Hepatocyte (in vitro differentiated cells): ENCODE measurements at regions not wholly inside any gene's neighbourhood (a gene's known extent, or its start where the extent isn't known, plus 50 kb on each side); places are given as distances from the start of the nearest gene placed in this dataset.

Experiments used
- DNase-seq: peaks from one replicate; pipeline ENCODE4 v3.0.0-alpha.2; 2016; ENCODE audit warnings: low spot score
- H2AFZ ChIP-seq: fragments of 200-600 bp; sonication (generic); 2 replicates; pipeline ENCODE4 v1.6.0; 2016; ENCODE audit warnings: antibody characterized with exemption, mild to moderate bottlenecking
- H3K27ac ChIP-seq: fragments of 200-600 bp; sonication (generic); 2 replicates; pipeline ENCODE4 v1.5.1; 2016; ENCODE audit warnings: mild to moderate bottlenecking
- H3K27me3 ChIP-seq: fragments of 200-600 bp; sonication (generic); 2 replicates; pipeline ENCODE4 v1.6.1; 2016
- H3K36me3 ChIP-seq: fragments of 200-600 bp; sonication (generic); replicated peaks from 2 replicates; pipeline ENCODE4 v1.5.1; 2016; ENCODE audit warnings: low read depth; ENCODE audit not compliant: insufficient read depth
- H3K4me1 ChIP-seq: fragments of 200-600 bp; sonication (generic); 2 replicates; pipeline ENCODE4 v1.5.1; 2016; ENCODE audit warnings: mild to moderate bottlenecking, moderate library complexity; ENCODE audit not compliant: insufficient read depth
- H3K4me2 ChIP-seq: fragments of 200-600 bp; sonication (generic); 2 replicates; pipeline ENCODE4 v1.6.0; 2016
- H3K4me3 ChIP-seq: fragments of 200-600 bp; sonication (generic); 2 replicates; pipeline ENCODE4 v1.5.1; 2016; ENCODE audit warnings: mild to moderate bottlenecking
- H3K79me2 ChIP-seq: fragments of 200-600 bp; sonication (generic); 2 replicates; pipeline ENCODE4 v1.6.0; 2017; ENCODE audit warnings: mild to moderate bottlenecking
- H3K9me2 ChIP-seq: fragments of 200-600 bp; sonication (generic); replicated peaks from 2 replicates; pipeline ENCODE4 v1.6.0; 2017; ENCODE audit warnings: mild to moderate bottlenecking; ENCODE audit not compliant: insufficient read depth
- H3K9me3 ChIP-seq: fragments of 200-600 bp; sonication (generic); 2 replicates; pipeline ENCODE4 v1.5.1; 2016; ENCODE audit warnings: low read depth, mild to moderate bottlenecking
- H4K20me1 ChIP-seq: fragments of 200-600 bp; sonication (generic); 2 replicates; pipeline ENCODE4 v1.6.0; 2016; ENCODE audit warnings: mild to moderate bottlenecking; ENCODE audit not compliant: insufficient read depth, poor library complexity, severe bottlenecking
- CTCF ChIP-seq: fragments of 200-600 bp; sonication (generic); IDR thresholded peaks from 2 replicates; pipeline ENCODE4 v1.5.1; 2016; ENCODE audit warnings: antibody characterized with exemption, mild to moderate bottlenecking; ENCODE audit not compliant: poor library complexity
- EZH2 ChIP-seq: fragments of 200-600 bp; sonication (generic); IDR thresholded peaks from 2 replicates; pipeline ENCODE4 v1.6.1; 2016; ENCODE audit warnings: antibody characterized with exemption, mild to moderate bottlenecking, borderline replicate concordance
- EZH2phosphoT487 ChIP-seq: fragments of 200-600 bp; sonication (generic); IDR thresholded peaks from one replicate; pipeline ENCODE4 v1.6.1; 2018; ENCODE audit warnings: antibody characterized with exemption, mild to moderate bottlenecking, low read depth, moderate library complexity; ENCODE audit not compliant: unreplicated experiment, severe bottlenecking
- WGBS: methylation state at CpG from one replicate; pipeline ENCODE4 v1.1.6; 2016; ENCODE audit warnings: low lambda C conversion rate; ENCODE audit errors: missing lambda C conversion rate; 5-methylcytosine and 5-hydroxymethylcytosine counted together

- H3K4me1 ChIP-seq = peaks cover 4% of the 10 kb centered on the region
- no peaks in the 10 kb centered on the region for H3K9me3 ChIP-seq
- H3K79me2 ChIP-seq = no peaks in the 10 kb centered on the region
- H3K36me3 ChIP-seq = no peaks in the 10 kb centered on the region
- no peaks in the 10 kb centered on the region for H4K20me1 ChIP-seq
- no peak overlapping the region for H3K4me2 ChIP-seq
- WGBS = 53% methylated on average over 4 of the region's 4 CpGs
- DNase-seq = no peak
- no peak overlapping the region for H3K4me3 ChIP-seq
- no peak overlapping the region for H2AFZ ChIP-seq
- H3K27me3 ChIP-seq = no peaks in the 10 kb centered on the region
- no peak for TF ChIP-seq EZH2
- TF ChIP-seq CTCF = no peak
- no peak for TF ChIP-seq EZH2phosphoT487
- no peaks in the 10 kb centered on the region for H3K9me2 ChIP-seq
- no peak overlapping the region for H3K27ac ChIP-seq
Observed at GRCh38 chr1:208536212-208536611, 292.0 kb upstream of the PLXNA2 start.

GRCh38 chr1:208537198-208537597, 293.0 kb upstream of the PLXNA2 start:
- no peak for DNase-seq
- no peak overlapping the region for H3K4me3 ChIP-seq
- peaks cover 4% of the 10 kb centered on the region for H3K4me1 ChIP-seq
- no peaks in the 10 kb centered on the region for H3K9me2 ChIP-seq
- TF ChIP-seq EZH2phosphoT487 (no peak), EZH2 (no peak), CTCF (no peak)
- H2AFZ ChIP-seq = no peak overlapping the region
- no peaks in the 10 kb centered on the region for H4K20me1 ChIP-seq
- H3K27me3 ChIP-seq = no peaks in the 10 kb centered on the region
- no peaks in the 10 kb centered on the region for H3K79me2 ChIP-seq
- H3K36me3 ChIP-seq = no peaks in the 10 kb centered on the region
- H3K27ac ChIP-seq = no peak overlapping the region
- no peaks in the 10 kb centered on the region for H3K9me3 ChIP-seq
- H3K4me2 ChIP-seq = no peak overlapping the region
- WGBS = 68% methylated on average over 3 of the region's 3 CpGs

GRCh38 chr1:208538078-208538477, 293.9 kb upstream of the PLXNA2 start:
- Histone ChIP-seq H3K4me2 (no peak overlapping the region), H4K20me1 (no peaks in the 10 kb centered on the region), H3K27ac (no peak overlapping the region), H3K4me1 (peaks cover 4% of the 10 kb centered on the region), H3K4me3 (no peak overlapping the region), H3K79me2 (no peaks in the 10 kb centered on the region), H3K36me3 (no peaks in the 10 kb centered on the region), H3K9me3 (no peaks in the 10 kb centered on the region), H3K9me2 (no peaks in the 10 kb centered on the region), H3K27me3 (no peaks in the 10 kb centered on the region), H2AFZ (no peak overlapping the region)
- TF ChIP-seq CTCF (no peak), EZH2phosphoT487 (no peak), EZH2 (no peak)
- no peak for DNase-seq
- 94% methylated on average over 7 of the region's 7 CpGs for WGBS

GRCh38 chr1:208538587-208538986, 294.4 kb upstream of the PLXNA2 start:
- no peaks in the 10 kb centered on the region for H4K20me1 ChIP-seq
- WGBS = 97% methylated on average over 5 of the region's 5 CpGs
- no peak overlapping the region for H3K27ac ChIP-seq
- no peaks in the 10 kb centered on the region for H3K79me2 ChIP-seq
- H3K9me2 ChIP-seq = no peaks in the 10 kb centered on the region
- H3K27me3 ChIP-seq = no peaks in the 10 kb centered on the region
- no peak overlapping the region for H3K4me3 ChIP-seq
- no peak for TF ChIP-seq EZH2phosphoT487
- no peak for TF ChIP-seq CTCF
- no peak for TF ChIP-seq EZH2
- H2AFZ ChIP-seq = no peak overlapping the region
- H3K4me1 ChIP-seq = peaks cover 4% of the 10 kb centered on the region
- DNase-seq = no peak
- no peaks in the 10 kb centered on the region for H3K36me3 ChIP-seq
- no peaks in the 10 kb centered on the region for H3K9me3 ChIP-seq
- no peak overlapping the region for H3K4me2 ChIP-seq
